Hepatocyte (in vitro differentiated cells): ENCODE measurements at regions not wholly inside any gene's neighbourhood (a gene's known extent, or its start where the extent isn't known, plus 50 kb on each side); places are given as distances from the start of the nearest gene placed in this dataset.

Experiments used
- CTCF ChIP-seq: fragments of 200-600 bp; sonication (generic); IDR thresholded peaks from 2 replicates; pipeline ENCODE4 v1.5.1; 2016; ENCODE audit warnings: antibody characterized with exemption, mild to moderate bottlenecking; ENCODE audit not compliant: poor library complexity
- EZH2phosphoT487 ChIP-seq: fragments of 200-600 bp; sonication (generic); IDR thresholded peaks from one replicate; pipeline ENCODE4 v1.6.1; 2018; ENCODE audit warnings: antibody characterized with exemption, mild to moderate bottlenecking, low read depth, moderate library complexity; ENCODE audit not compliant: unreplicated experiment, severe bottlenecking

GRCh38 chr2:239727776-239728600, 297.2 kb downstream of the NDUFA10 start:
- TF ChIP-seq EZH2phosphoT487: no peak
- no peak for TF ChIP-seq CTCF
